Peyer's patch (tissue), 4 donors: ENCODE measurements at regions not wholly inside any gene's neighbourhood (a gene's known extent, or its start where the extent isn't known, plus 50 kb on each side); places are given as distances from the start of the nearest gene placed in this dataset.

Experiments
- POLR2A ChIP-seq, 2 donors: fragments of 450-650 bp; IDR thresholded peaks; one replicate each; pipeline ENCODE4 v1.5.1; 2017; ENCODE audit warnings: antibody characterized with exemption in 2 of 2, mild to moderate bottlenecking in 2 of 2, moderate library complexity in 2 of 2
- TF ChIP-seq, protein P1 (sequence below), 6 experiments: fragments of 450-650 bp in 4 of 6; fragments of 200-600 bp in 2 of 6; sonication (generic) in 1 of 6; IDR thresholded peaks; one replicate each; pipeline ENCODE4 v1.5.1; 2017 to 2019; ENCODE audit warnings: antibody characterized with exemption in 6 of 6, mild to moderate bottlenecking in 3 of 6, moderate library complexity in 1 of 6

DNA sequence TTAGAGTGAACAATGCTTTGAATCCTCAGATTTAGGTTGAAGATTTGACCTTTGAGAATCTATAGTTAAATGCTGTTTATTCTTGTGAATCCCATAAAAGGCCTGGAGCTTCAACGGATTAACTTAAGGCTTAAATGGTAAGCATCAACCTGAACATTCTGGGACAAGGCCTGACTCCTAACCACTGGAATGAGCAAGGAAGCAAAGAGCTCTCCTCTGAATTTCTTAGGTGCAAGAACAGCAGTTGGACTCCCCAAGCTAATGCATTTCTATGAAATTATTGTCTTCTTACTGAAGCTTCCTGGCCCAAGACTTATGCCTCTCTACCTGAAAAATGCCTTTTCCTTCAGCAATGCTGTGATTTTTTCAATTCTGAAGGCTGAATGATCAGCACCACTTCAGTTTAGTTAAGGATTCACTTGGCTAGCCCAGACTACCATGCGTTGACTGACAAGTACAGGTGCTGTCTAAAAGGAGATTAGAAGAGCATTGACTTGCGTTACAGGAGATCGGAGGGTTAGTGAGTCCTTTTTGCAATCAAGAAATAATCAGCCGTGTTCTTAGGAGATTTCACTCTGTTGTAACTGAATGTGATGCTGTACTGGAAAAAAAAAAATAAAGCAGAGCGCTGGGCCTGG lies 178.5 kb downstream of the ZC3H11B start:
- TF ChIP-seq, protein P1, sequence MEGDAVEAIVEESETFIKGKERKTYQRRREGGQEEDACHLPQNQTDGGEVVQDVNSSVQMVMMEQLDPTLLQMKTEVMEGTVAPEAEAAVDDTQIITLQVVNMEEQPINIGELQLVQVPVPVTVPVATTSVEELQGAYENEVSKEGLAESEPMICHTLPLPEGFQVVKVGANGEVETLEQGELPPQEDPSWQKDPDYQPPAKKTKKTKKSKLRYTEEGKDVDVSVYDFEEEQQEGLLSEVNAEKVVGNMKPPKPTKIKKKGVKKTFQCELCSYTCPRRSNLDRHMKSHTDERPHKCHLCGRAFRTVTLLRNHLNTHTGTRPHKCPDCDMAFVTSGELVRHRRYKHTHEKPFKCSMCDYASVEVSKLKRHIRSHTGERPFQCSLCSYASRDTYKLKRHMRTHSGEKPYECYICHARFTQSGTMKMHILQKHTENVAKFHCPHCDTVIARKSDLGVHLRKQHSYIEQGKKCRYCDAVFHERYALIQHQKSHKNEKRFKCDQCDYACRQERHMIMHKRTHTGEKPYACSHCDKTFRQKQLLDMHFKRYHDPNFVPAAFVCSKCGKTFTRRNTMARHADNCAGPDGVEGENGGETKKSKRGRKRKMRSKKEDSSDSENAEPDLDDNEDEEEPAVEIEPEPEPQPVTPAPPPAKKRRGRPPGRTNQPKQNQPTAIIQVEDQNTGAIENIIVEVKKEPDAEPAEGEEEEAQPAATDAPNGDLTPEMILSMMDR (IDR thresholded peaks at IDR 0.05), result no peak
- TF ChIP-seq POLR2A (IDR thresholded peaks at IDR 0.05), result no peak
